Adrenal gland (tissue), 5 donors: ENCODE measurements at regions not wholly inside any gene's neighbourhood (a gene's known extent, or its start where the extent isn't known, plus 50 kb on each side); places are given as distances from the start of the nearest gene placed in this dataset.

Source experiments
- POLR2A ChIP-seq, 2 donors: fragments of 450-650 bp; IDR thresholded peaks; one replicate each; pipeline ENCODE4 v1.6.1; 2017; ENCODE audit warnings: antibody characterized with exemption in 2 of 2, mild to moderate bottlenecking in 2 of 2, moderate library complexity in 1 of 2
- TF ChIP-seq, protein P1 (sequence below), 6 experiments: fragments of 450-650 bp in 4 of 6; fragments of 200-600 bp in 2 of 6; sonication (generic) in 1 of 6; IDR thresholded peaks; 1 replicate in 5 of 6; 2 replicates in 1 of 6; pipeline versions ENCODE4 v1.5.1 to v1.8.0; 2016 to 2021; ENCODE audit warnings: antibody characterized with exemption in 6 of 6, mild to moderate bottlenecking in 2 of 6, moderate library complexity in 1 of 6
- donor health status: DM: no; HTN: no; CAD: no.

DNA sequence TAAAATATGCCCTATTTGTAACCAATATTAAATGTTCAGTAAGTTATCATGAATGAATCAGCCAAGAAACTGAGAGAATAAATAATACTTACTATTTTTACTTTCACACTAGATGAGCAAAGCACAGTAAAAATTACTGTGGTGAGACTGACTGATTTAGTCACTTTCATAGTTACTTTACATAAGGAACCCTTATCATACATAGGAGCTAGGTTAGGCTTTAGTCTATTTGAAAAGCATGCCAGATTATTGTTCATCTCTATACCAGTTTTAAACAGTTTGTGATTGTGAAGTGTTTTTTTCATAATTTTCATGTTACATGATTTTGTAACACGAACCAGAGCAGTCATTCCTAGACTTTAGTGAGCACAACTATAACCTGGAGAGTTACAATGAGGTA, 80.7 kb upstream of the MAGI2 start:
- TF ChIP-seq, protein P1, sequence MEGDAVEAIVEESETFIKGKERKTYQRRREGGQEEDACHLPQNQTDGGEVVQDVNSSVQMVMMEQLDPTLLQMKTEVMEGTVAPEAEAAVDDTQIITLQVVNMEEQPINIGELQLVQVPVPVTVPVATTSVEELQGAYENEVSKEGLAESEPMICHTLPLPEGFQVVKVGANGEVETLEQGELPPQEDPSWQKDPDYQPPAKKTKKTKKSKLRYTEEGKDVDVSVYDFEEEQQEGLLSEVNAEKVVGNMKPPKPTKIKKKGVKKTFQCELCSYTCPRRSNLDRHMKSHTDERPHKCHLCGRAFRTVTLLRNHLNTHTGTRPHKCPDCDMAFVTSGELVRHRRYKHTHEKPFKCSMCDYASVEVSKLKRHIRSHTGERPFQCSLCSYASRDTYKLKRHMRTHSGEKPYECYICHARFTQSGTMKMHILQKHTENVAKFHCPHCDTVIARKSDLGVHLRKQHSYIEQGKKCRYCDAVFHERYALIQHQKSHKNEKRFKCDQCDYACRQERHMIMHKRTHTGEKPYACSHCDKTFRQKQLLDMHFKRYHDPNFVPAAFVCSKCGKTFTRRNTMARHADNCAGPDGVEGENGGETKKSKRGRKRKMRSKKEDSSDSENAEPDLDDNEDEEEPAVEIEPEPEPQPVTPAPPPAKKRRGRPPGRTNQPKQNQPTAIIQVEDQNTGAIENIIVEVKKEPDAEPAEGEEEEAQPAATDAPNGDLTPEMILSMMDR (IDR thresholded peaks at IDR 0.05): no peak
- TF ChIP-seq POLR2A (IDR thresholded peaks at IDR 0.05): no peak
